Stimulated activated memory B cell treated with anti-CD40 and anti-IgM and Interleukin-4, amounts not matched to agents 10 μg/mL and 1 μg/mL and 100 μg/mL, for 72 hours (primary cell): ENCODE measurements at regions not wholly inside any gene's neighbourhood (a gene's known extent, or its start where the extent isn't known, plus 50 kb on each side); places are given as distances from the start of the nearest gene placed in this dataset.
A peak's percentile ranks its signal among the peaks of the same experiment; 100 is the strongest.

Source experiments
- ATAC-seq: fragments of 150-1000 bp; cut with Tn5 transposase; 2 replicates; pipeline ENCODE4 v1.10.0; 2021
- H3K27ac Mint-ChIP-seq: one replicate; pipeline ENCODE4 v1.8.0; 2022; ENCODE audit warnings: mild to moderate bottlenecking, mixed read lengths
- H3K27me3 Mint-ChIP-seq: one replicate; pipeline ENCODE4 v1.8.0; 2022; ENCODE audit warnings: mixed read lengths
- H3K36me3 Mint-ChIP-seq: one replicate; pipeline ENCODE4 v1.8.0; 2022; ENCODE audit warnings: mixed read lengths
- H3K4me1 Mint-ChIP-seq: one replicate; pipeline ENCODE4 v1.8.0; 2022; ENCODE audit warnings: mixed read lengths
- H3K4me3 Mint-ChIP-seq: one replicate; pipeline ENCODE4 v1.8.0; 2022; ENCODE audit warnings: mild to moderate bottlenecking, moderate library complexity, mixed read lengths
- H3K9me3 Mint-ChIP-seq: one replicate; pipeline ENCODE4 v1.8.0; 2022; ENCODE audit warnings: mixed read lengths

- peaks cover 4% of the 10 kb centered on the region for H3K9me3 Mint-ChIP-seq
Observed at GRCh38 chr5:115072266-115073064, 97.2 kb downstream of the TRIM36 start.

GRCh38 chr5:115070737-115071136, 99.0 kb downstream of the TRIM36 start:
- Mint-ChIP-seq H3K4me1 (peaks cover 61% of the 10 kb centered on the region), H3K27ac (peak overlapping the region; percentile 12), H3K9me3 (peaks cover 4% of the 10 kb centered on the region), H3K27me3 (no peaks in the 10 kb centered on the region), H3K36me3 (no peaks in the 10 kb centered on the region), H3K4me3 (no peak overlapping the region)
- no peak for ATAC-seq

More at GRCh38 chr5:115072266-115073064, 97.2 kb downstream of the TRIM36 start:
- Mint-ChIP-seq H3K27ac (no peak overlapping the region), H3K4me1 (peaks cover 61% of the 10 kb centered on the region), H3K36me3 (no peaks in the 10 kb centered on the region), H3K27me3 (no peaks in the 10 kb centered on the region), H3K4me3 (no peak overlapping the region)
- no peak for ATAC-seq

- no peak overlapping the region for H3K27ac Mint-ChIP-seq
- peaks cover 4% of the 10 kb centered on the region for H3K9me3 Mint-ChIP-seq
- peak overlapping the region; percentile 5 for H3K4me3 Mint-ChIP-seq
- H3K27me3 Mint-ChIP-seq, result no peaks in the 10 kb centered on the region
- peak; percentile 50 for ATAC-seq
- H3K4me1 Mint-ChIP-seq, result peaks cover 57% of the 10 kb centered on the region
- no peaks in the 10 kb centered on the region for H3K36me3 Mint-ChIP-seq
Observed at GRCh38 chr5:115069087-115069968, 100.4 kb downstream of the TRIM36 start.

- Mint-ChIP-seq H3K4me3 (no peak overlapping the region), H3K4me1 (peaks cover 49% of the 10 kb centered on the region), H3K9me3 (no peaks in the 10 kb centered on the region), H3K27me3 (no peaks in the 10 kb centered on the region), H3K36me3 (no peaks in the 10 kb centered on the region), H3K27ac (no peak overlapping the region)
- peak; percentile 59 for ATAC-seq
Observed at GRCh38 chr5:115068239-115069086, 101.2 kb downstream of the TRIM36 start.

GRCh38 chr5:115064380-115064779, 105.3 kb downstream of the TRIM36 start:
- no peak for ATAC-seq
- H3K36me3 Mint-ChIP-seq, result no peaks in the 10 kb centered on the region
- peaks cover 15% of the 10 kb centered on the region for H3K4me1 Mint-ChIP-seq
- no peaks in the 10 kb centered on the region for H3K27me3 Mint-ChIP-seq
- no peak overlapping the region for H3K27ac Mint-ChIP-seq
- H3K9me3 Mint-ChIP-seq, result no peaks in the 10 kb centered on the region
- no peak overlapping the region for H3K4me3 Mint-ChIP-seq

- Mint-ChIP-seq H3K36me3 (no peaks in the 10 kb centered on the region), H3K9me3 (peaks cover 3% of the 10 kb centered on the region), H3K27ac (no peak overlapping the region), H3K27me3 (peaks cover 17% of the 10 kb centered on the region), H3K4me1 (no peaks in the 10 kb centered on the region), H3K4me3 (no peak overlapping the region)
- ATAC-seq, result no peak
Observed at GRCh38 chr5:115054387-115054951, 115.2 kb downstream of the TRIM36 start.

GRCh38 chr5:115052948-115053347, 116.8 kb downstream of the TRIM36 start:
- no peaks in the 10 kb centered on the region for H3K36me3 Mint-ChIP-seq

GRCh38 chr5:115050866-115051265, 118.8 kb downstream of the TRIM36 start:
- no peaks in the 10 kb centered on the region for H3K4me1 Mint-ChIP-seq
- H3K4me3 Mint-ChIP-seq, result no peak overlapping the region
- ATAC-seq, result no peak
- no peak overlapping the region for H3K27ac Mint-ChIP-seq
- no peaks in the 10 kb centered on the region for H3K36me3 Mint-ChIP-seq
- H3K9me3 Mint-ChIP-seq, result peaks cover 3% of the 10 kb centered on the region
- no peaks in the 10 kb centered on the region for H3K27me3 Mint-ChIP-seq

More at GRCh38 chr5:115052948-115053347, 116.8 kb downstream of the TRIM36 start:
- no peak for ATAC-seq
- peaks cover 4% of the 10 kb centered on the region for H3K27me3 Mint-ChIP-seq
- no peak overlapping the region for H3K4me3 Mint-ChIP-seq
- no peak overlapping the region for H3K27ac Mint-ChIP-seq
- no peaks in the 10 kb centered on the region for H3K4me1 Mint-ChIP-seq
- peaks cover 3% of the 10 kb centered on the region for H3K9me3 Mint-ChIP-seq

- peaks cover 10% of the 10 kb centered on the region for H3K9me3 Mint-ChIP-seq
- H3K4me3 Mint-ChIP-seq, result no peak overlapping the region
- no peaks in the 10 kb centered on the region for H3K27me3 Mint-ChIP-seq
- peak; percentile 67 for ATAC-seq
- H3K27ac Mint-ChIP-seq, result no peak overlapping the region
- no peaks in the 10 kb centered on the region for H3K4me1 Mint-ChIP-seq
- no peaks in the 10 kb centered on the region for H3K36me3 Mint-ChIP-seq
Observed at GRCh38 chr5:115033861-115034260, 135.8 kb downstream of the TRIM36 start.

GRCh38 chr5:115028557-115028956, 141.2 kb downstream of the TRIM36 start:
- Mint-ChIP-seq H3K4me1 (peaks cover 15% of the 10 kb centered on the region), H3K27ac (no peak overlapping the region), H3K36me3 (no peaks in the 10 kb centered on the region), H3K27me3 (no peaks in the 10 kb centered on the region), H3K4me3 (no peak overlapping the region), H3K9me3 (peaks cover 2% of the 10 kb centered on the region)
- no peak for ATAC-seq

GRCh38 chr5:115024922-115025321, 144.8 kb downstream of the TRIM36 start:
- Mint-ChIP-seq H3K27ac (no peak overlapping the region), H3K27me3 (no peaks in the 10 kb centered on the region), H3K9me3 (peaks cover 4% of the 10 kb centered on the region), H3K4me3 (no peak overlapping the region), H3K4me1 (peaks cover 25% of the 10 kb centered on the region), H3K36me3 (no peaks in the 10 kb centered on the region)
- ATAC-seq, result no peak

GRCh38 chr5:115022303-115022702, 147.4 kb downstream of the TRIM36 start:
- H3K27ac Mint-ChIP-seq, result no peak overlapping the region
- peaks cover 26% of the 10 kb centered on the region for H3K4me1 Mint-ChIP-seq
- ATAC-seq, result no peak
- no peaks in the 10 kb centered on the region for H3K36me3 Mint-ChIP-seq
- no peak overlapping the region for H3K4me3 Mint-ChIP-seq
- peaks cover 4% of the 10 kb centered on the region for H3K9me3 Mint-ChIP-seq
- H3K27me3 Mint-ChIP-seq, result no peaks in the 10 kb centered on the region

- Mint-ChIP-seq H3K27me3 (no peaks in the 10 kb centered on the region), H3K36me3 (no peaks in the 10 kb centered on the region), H3K9me3 (peaks cover 8% of the 10 kb centered on the region), H3K4me3 (no peak overlapping the region), H3K4me1 (peaks cover 10% of the 10 kb centered on the region), H3K27ac (no peak overlapping the region)
- no peak for ATAC-seq
Observed at GRCh38 chr5:115016646-115017045, 153.1 kb downstream of the TRIM36 start.

GRCh38 chr5:114999176-114999575, 170.5 kb downstream of the TRIM36 start:
- H3K27ac Mint-ChIP-seq, result no peak overlapping the region
- no peak for ATAC-seq
- H3K36me3 Mint-ChIP-seq, result no peaks in the 10 kb centered on the region

More at GRCh38 chr5:114999176-114999575, 170.5 kb downstream of the TRIM36 start:
- H3K4me3 Mint-ChIP-seq, result no peak overlapping the region
- H3K4me1 Mint-ChIP-seq, result no peaks in the 10 kb centered on the region
- H3K27me3 Mint-ChIP-seq, result no peaks in the 10 kb centered on the region
- H3K9me3 Mint-ChIP-seq, result no peaks in the 10 kb centered on the region
